ENCODE measurements at regions not wholly inside any gene's neighbourhood (a gene's known extent, or its start where the extent isn't known, plus 50 kb on each side); places are given as distances from the start of the nearest gene placed in this dataset.

DNA sequence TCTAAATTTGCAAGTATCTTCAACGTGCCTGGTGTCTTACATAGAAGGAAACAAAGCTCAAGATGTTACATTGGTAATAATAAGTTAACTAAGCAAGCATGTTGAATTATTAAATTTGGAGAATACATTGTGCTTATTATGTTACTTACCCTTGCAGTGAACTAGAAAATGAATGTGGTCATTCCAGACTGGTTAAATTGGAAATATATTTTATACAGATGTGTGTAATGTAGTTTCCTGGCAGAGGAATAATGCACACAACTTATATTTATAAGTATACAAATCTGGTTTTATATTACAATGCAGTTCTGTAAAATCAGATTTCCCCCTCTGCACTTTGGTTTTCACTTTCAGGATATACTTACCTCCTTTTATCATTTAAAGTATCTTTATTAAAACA is 159.9 kb upstream of the SLIT2 start:
- H3K9me3 ChIP-seq: no peaks in the 10 kb centered on the region
- no peaks in the 10 kb centered on the region for H3K27me3 ChIP-seq (replicated peaks in 1 of 7)
- no peaks in the 10 kb centered on the region for H3K4me1 ChIP-seq
- H3K36me3 ChIP-seq: no peaks in the 10 kb centered on the region
- TF ChIP-seq POLR2A (IDR thresholded peaks at IDR 0.05) (no peak), POLR2AphosphoS5 (IDR thresholded peaks at IDR 0.05) (no peak)
- TF ChIP-seq, protein P1, sequence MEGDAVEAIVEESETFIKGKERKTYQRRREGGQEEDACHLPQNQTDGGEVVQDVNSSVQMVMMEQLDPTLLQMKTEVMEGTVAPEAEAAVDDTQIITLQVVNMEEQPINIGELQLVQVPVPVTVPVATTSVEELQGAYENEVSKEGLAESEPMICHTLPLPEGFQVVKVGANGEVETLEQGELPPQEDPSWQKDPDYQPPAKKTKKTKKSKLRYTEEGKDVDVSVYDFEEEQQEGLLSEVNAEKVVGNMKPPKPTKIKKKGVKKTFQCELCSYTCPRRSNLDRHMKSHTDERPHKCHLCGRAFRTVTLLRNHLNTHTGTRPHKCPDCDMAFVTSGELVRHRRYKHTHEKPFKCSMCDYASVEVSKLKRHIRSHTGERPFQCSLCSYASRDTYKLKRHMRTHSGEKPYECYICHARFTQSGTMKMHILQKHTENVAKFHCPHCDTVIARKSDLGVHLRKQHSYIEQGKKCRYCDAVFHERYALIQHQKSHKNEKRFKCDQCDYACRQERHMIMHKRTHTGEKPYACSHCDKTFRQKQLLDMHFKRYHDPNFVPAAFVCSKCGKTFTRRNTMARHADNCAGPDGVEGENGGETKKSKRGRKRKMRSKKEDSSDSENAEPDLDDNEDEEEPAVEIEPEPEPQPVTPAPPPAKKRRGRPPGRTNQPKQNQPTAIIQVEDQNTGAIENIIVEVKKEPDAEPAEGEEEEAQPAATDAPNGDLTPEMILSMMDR (IDR thresholded peaks at IDR 0.05 in 8 of 11, conservative IDR thresholded peaks at IDR 0.05 in 3 of 11): no peak
- no peak overlapping the region for H3K4me3 ChIP-seq
- 32 to 65% (median 45%) methylated on average over 1 of the region's 1 CpG for WGBS, 5 donors
- DNase-seq: no peak
- no peak overlapping the region for H3K27ac ChIP-seq
- intact Hi-C loops (cut with DNase I; ENCODE audit: low total_unique reads): no loop called here

DNA sequence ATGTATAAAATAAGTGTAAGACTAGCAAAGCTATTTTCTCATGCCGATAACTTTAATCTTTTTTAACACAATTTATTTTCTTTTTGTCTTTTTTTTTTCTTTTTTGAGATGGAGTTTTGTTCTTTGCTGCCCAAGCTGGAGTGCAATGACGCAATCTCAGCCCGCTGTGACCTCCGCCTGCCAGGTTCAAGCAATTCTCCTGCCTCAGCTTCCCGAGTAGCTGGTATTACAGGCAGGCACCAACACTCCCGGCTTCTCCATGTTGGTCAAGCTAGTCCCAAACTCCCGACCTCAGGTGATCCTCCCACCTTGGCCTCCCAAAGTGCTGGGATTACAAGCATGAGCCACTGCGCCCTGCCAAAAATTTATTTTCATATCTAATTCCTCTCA is 164.2 kb upstream of the SLIT2 start:
- TF ChIP-seq POLR2AphosphoS5 (IDR thresholded peaks at IDR 0.05): no peak
- TF ChIP-seq, protein P1 (IDR thresholded peaks at IDR 0.05 in 8 of 11, conservative IDR thresholded peaks at IDR 0.05 in 3 of 11): no peak
- Histone ChIP-seq H3K27ac (no peak overlapping the region), H3K4me1 (no peaks in the 10 kb centered on the region), H3K36me3 (no peaks in the 10 kb centered on the region), H3K27me3 (replicated peaks in 1 of 7) (no peaks in the 10 kb centered on the region), H3K4me3 (no peak overlapping the region), H3K9me3 (no peaks in the 10 kb centered on the region)
- WGBS, 5 donors: 83 to 92% (median 91%) methylated on average over 8 of the region's 8 CpGs
- intact Hi-C loops (cut with DNase I; ENCODE audit: low total_unique reads): no loop called here
- no peak for DNase-seq

DNA sequence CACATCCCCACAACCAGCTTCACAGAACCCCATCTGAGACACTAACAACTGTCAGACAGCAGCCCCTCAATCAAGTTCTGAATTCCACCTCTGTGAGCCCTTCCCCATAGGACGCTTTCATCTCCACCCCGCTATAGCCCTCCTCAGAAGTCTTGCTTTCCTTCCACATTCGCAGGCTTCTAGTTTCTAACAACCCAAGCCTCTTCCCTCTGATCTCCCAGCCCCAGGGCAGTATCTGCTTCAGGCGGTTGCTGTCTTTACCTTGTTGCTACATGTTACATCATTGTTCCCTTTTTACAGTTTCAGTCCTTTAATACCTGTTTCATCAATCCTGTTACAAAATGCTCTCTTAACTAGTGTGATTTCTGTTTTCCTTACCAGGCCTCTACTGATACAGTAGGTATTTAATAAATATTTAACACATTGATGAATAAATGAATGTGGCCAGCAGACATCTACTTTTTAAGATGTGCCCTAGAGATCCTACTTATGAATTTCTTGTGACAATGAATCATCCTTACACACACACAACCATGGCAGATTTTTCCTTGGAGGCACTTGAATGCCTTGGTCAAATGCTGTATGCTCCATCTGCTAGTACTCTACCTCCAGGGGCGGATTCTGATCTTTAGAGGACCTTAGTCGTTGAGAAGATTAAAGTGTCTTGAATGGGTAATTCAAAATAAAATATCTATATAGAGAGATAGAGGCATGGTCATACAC is 164.7 kb upstream of the SLIT2 start:
- Histone ChIP-seq H3K36me3 (no peaks in the 10 kb centered on the region), H3K27ac (no peak overlapping the region), H3K4me3 (no peak overlapping the region), H3K27me3 (replicated peaks in 1 of 7) (no peaks in the 10 kb centered on the region), H3K9me3 (no peaks in the 10 kb centered on the region), H3K4me1 (no peaks in the 10 kb centered on the region)
- TF ChIP-seq POLR2A (IDR thresholded peaks at IDR 0.05): no peak
- no peak for TF ChIP-seq POLR2AphosphoS5 (IDR thresholded peaks at IDR 0.05)
- TF ChIP-seq, protein P1 (IDR thresholded peaks at IDR 0.05 in 8 of 11, conservative IDR thresholded peaks at IDR 0.05 in 3 of 11): no peak
- intact Hi-C loops (cut with DNase I; ENCODE audit: low total_unique reads): no loop called here
- 77 to 82% (median 80%) methylated on average over 6 of the region's 6 CpGs for WGBS, 5 donors
- no peak for DNase-seq

DNA sequence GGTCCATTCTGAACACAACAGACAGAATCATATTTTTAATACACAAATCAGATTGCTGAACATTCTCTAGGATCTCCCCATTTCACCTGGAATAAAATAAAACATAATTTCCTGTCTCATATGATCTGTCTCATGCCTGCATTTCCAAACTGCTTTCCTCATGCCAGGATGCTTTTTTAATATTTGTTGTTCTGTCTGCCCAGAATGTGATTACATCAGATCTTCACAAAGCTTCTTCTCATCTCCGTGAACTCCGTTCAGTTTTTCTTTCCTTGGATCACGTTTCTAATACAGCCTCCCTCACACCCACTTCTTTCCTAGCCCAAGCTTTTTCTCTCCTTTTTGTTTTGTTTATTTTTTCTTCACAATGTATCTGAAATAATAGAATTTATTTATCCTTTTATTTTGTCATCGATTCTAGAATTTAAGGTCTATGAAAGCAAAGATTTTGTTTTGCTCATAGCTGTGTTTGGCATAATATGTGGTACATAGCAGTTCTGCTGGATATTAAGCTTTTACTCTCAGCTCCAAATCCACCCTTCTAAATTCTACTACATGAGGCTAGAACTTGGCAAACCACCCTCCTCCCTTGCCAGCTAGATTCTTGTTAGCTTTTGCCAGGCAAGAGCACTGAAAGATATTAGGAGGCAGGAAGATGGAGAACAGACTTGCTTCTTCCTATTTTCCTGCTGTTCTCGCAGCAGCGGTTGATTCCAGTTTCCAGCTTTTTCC is 165.5 kb upstream of the SLIT2 start:
- H3K4me1 ChIP-seq: no peaks in the 10 kb centered on the region
- TF ChIP-seq POLR2AphosphoS5 (IDR thresholded peaks at IDR 0.05) (no peak), POLR2A (IDR thresholded peaks at IDR 0.05) (no peak)
- TF ChIP-seq, protein P1 (IDR thresholded peaks at IDR 0.05 in 8 of 11, conservative IDR thresholded peaks at IDR 0.05 in 3 of 11): no peak
- 85 to 91% (median 88%) methylated on average over 6 of the region's 6 CpGs for WGBS, 5 donors
- no peak overlapping the region for H3K4me3 ChIP-seq
- DNase-seq: no peak
- intact Hi-C loops (cut with DNase I; ENCODE audit: low total_unique reads): no loop called here
- H3K27ac ChIP-seq: no peak overlapping the region
- no peaks in the 10 kb centered on the region for H3K27me3 ChIP-seq (replicated peaks in 1 of 7)
- H3K36me3 ChIP-seq: no peaks in the 10 kb centered on the region
- H3K9me3 ChIP-seq: peaks cover 0 to 2% (median 0%) of the 10 kb centered on the region in 8 donors
